Upper lobe of left lung (tissue), 4 donors: ENCODE measurements at regions not wholly inside any gene's neighbourhood (a gene's known extent, or its start where the extent isn't known, plus 50 kb on each side); places are given as distances from the start of the nearest gene placed in this dataset.

Experiments used
- CTCF ChIP-seq, 6 experiments: fragments of 450-650 bp in 4 of 6; fragments of 200-600 bp in 2 of 6; sonication (generic) in 2 of 6; IDR thresholded peaks; one replicate each; pipeline ENCODE4 v1.5.1; 2016 to 2019; ENCODE audit warnings: antibody characterized with exemption in 6 of 6
- POLR2AphosphoS5 ChIP-seq, 2 donors: sonication (generic); formaldehyde crosslinking; IDR thresholded peaks; one replicate each; pipeline ENCODE4 v1.5.1; 2017; ENCODE audit warnings: antibody characterized with exemption in 2 of 2

GRCh38 chr17:36727052-36727451 is 125.7 kb downstream of the MRM1 start:
- TF ChIP-seq CTCF (IDR thresholded peaks at IDR 0.05) (no peak), POLR2AphosphoS5 (IDR thresholded peaks at IDR 0.05) (no peak)
